Neural cell (in vitro differentiated cells): ENCODE measurements at regions not wholly inside any gene's neighbourhood (a gene's known extent, or its start where the extent isn't known, plus 50 kb on each side); places are given as distances from the start of the nearest gene placed in this dataset.

ENCODE experiments used
- H2AFZ ChIP-seq: fragments of 200-600, 300-800 bp; sonication (generic), shearing (Covaris generic); 2 replicates; pipeline ENCODE4 v1.6.0; 2014; ENCODE audit warnings: low read depth, mild to moderate bottlenecking, antibody characterized with exemption, low read length, moderate library complexity
- H3F3A ChIP-seq: fragments of 200-600 bp; shearing (Covaris generic); 2 replicates; pipeline ENCODE4 v1.6.1; 2016; ENCODE audit warnings: mild to moderate bottlenecking, moderate library complexity, mixed read lengths, antibody characterized with exemption, low read length; ENCODE audit not compliant: insufficient read depth, poor library complexity, severe bottlenecking
- H3K27ac ChIP-seq: fragments of 200-600, 300-800 bp; sonication (generic), shearing (Covaris generic); 2 replicates; pipeline ENCODE4 v1.5.1; 2014; ENCODE audit warnings: mild to moderate bottlenecking, low read length, moderate library complexity
- H3K27me3 ChIP-seq: fragments of 300-800, 200-600 bp; sonication (generic), shearing (Covaris generic); 2 replicates; pipeline ENCODE4 v1.6.0; 2014; ENCODE audit warnings: mild to moderate bottlenecking, low read depth, low read length, moderate library complexity; ENCODE audit not compliant: insufficient read depth
- H3K36me3 ChIP-seq: fragments of 300-800, 200-600 bp; sonication (generic), shearing (Covaris generic); 2 replicates; pipeline ENCODE4 v1.5.1; 2014; ENCODE audit warnings: mild to moderate bottlenecking, antibody characterized with exemption, low read length, moderate library complexity; ENCODE audit not compliant: insufficient read depth
- H3K4me2 ChIP-seq: fragments of 300-800, 200-600 bp; sonication (generic), shearing (Covaris generic); 2 replicates; pipeline ENCODE4 v1.6.0; 2014; ENCODE audit warnings: mild to moderate bottlenecking, low read length
- H3K4me3 ChIP-seq: fragments of 300-800, 200-600 bp; sonication (generic), shearing (Covaris generic); 2 replicates; pipeline ENCODE4 v1.5.1; 2014; ENCODE audit warnings: mild to moderate bottlenecking, low read length, moderate library complexity
- H3K79me2 ChIP-seq: fragments of 200-600 bp; shearing (Covaris generic); replicated peaks from 2 replicates; pipeline ENCODE4 v1.6.0; 2014; ENCODE audit warnings: mild to moderate bottlenecking, low read length, moderate library complexity; ENCODE audit not compliant: insufficient read depth
- H3K9ac ChIP-seq: fragments of 300-800, 200-600 bp; sonication (generic), shearing (Covaris generic); 2 replicates; pipeline ENCODE4 v1.6.1; 2016; ENCODE audit warnings: mild to moderate bottlenecking, low read length, mixed read lengths
- H3K9me2 ChIP-seq: fragments of 200-600 bp; shearing (Covaris generic); 2 replicates; pipeline ENCODE4 v1.6.1; 2016; ENCODE audit warnings: mild to moderate bottlenecking, low read length, mixed read lengths; ENCODE audit not compliant: insufficient read depth
- H3K9me3 ChIP-seq: fragments of 200-600, 300-800 bp; sonication (generic), shearing (Covaris generic); 2 replicates; pipeline ENCODE4 v1.6.1; 2016; ENCODE audit warnings: mild to moderate bottlenecking, mixed run types, low read length, moderate library complexity, mixed read lengths
- H4K20me1 ChIP-seq: fragments of 200-600 bp; shearing (Covaris generic); 2 replicates; pipeline ENCODE4 v1.6.1; 2016; ENCODE audit warnings: mild to moderate bottlenecking, mixed run types; ENCODE audit not compliant: insufficient read depth
- EP300 ChIP-seq: fragments of 450-650 bp; conservative IDR thresholded peaks from 2 replicates; pipeline ENCODE4 v1.6.1; 2014; ENCODE audit warnings: antibody characterized with exemption, mild to moderate bottlenecking, moderate library complexity; ENCODE audit not compliant: poor library complexity, severe bottlenecking
- EZH2 ChIP-seq: fragments of 200-600, 300-800 bp; shearing (Covaris generic), sonication (generic); IDR thresholded peaks from 2 replicates; pipeline ENCODE4 v1.6.1; 2014; ENCODE audit warnings: antibody characterized with exemption, low read length, borderline replicate concordance, mild to moderate bottlenecking; ENCODE audit not compliant: insufficient read depth, poor library complexity, severe bottlenecking
- MXI1 ChIP-seq: fragments of 450-650 bp; conservative IDR thresholded peaks from 2 replicates; pipeline ENCODE4 v1.6.1; 2014; ENCODE audit warnings: antibody characterized with exemption, mild to moderate bottlenecking; ENCODE audit not compliant: poor library complexity, severe bottlenecking
- POLR2AphosphoS5 ChIP-seq: IDR thresholded peaks from 2 replicates; pipeline ENCODE4 v1.6.1; 2012
- RAD21 ChIP-seq: fragments of 450-650 bp; conservative IDR thresholded peaks from 2 replicates; pipeline ENCODE4 v1.6.1; 2014; ENCODE audit warnings: antibody characterized with exemption, mild to moderate bottlenecking, moderate library complexity
- SMC3 ChIP-seq: fragments of 450-650 bp; conservative IDR thresholded peaks from 2 replicates; pipeline ENCODE4 v1.6.1; 2014; ENCODE audit warnings: antibody characterized with exemption, mild to moderate bottlenecking, moderate library complexity; ENCODE audit not compliant: poor library complexity
- TAF1 ChIP-seq: IDR thresholded peaks from 2 replicates; pipeline ENCODE4 v1.6.1; 2012; ENCODE audit warnings: low read depth
- TF ChIP-seq, protein P1 (sequence below): IDR thresholded peaks from 2 replicates; pipeline ENCODE4 v1.6.1; 2012; ENCODE audit warnings: borderline replicate concordance
- TF ChIP-seq, protein P2 (sequence below): fragments of 450-650 bp; IDR thresholded peaks from 2 replicates; pipeline ENCODE4 v1.5.1; 2014; ENCODE audit warnings: antibody characterized with exemption, mild to moderate bottlenecking, moderate library complexity; ENCODE audit not compliant: poor library complexity, severe bottlenecking

DNA sequence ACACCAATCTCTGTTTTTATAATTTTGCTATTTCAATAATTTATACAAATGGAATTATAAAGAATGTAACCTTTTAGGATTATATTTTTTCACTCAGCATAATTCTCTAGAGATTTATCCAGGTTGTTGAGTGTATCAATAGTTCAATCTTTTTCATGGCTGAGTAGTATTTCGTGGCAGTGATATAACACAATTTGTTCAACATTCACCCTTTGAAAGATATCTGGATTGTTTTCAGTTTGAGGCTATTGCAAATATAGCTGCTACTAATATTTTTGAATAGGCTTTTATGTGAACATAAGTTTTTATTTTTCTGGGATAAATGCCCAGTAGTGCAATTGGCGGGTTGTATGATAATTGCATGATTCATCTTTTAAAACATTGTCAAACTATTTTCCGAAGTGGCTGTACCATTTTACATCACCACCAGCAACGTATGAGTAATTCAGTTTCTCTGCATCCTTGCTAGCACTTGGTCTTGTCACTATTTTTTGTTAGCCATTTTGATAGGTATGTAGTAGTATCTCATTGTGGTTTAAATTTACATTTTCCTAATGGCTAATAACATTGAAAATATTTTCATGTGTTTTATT is 55.6 kb upstream of the ABCD3 start:
- Histone ChIP-seq H4K20me1 (no peaks in the 10 kb centered on the region), H3F3A (no peaks in the 10 kb centered on the region), H3K4me2 (no peak overlapping the region), H3K79me2 (no peaks in the 10 kb centered on the region), H2AFZ (no peak overlapping the region), H3K9ac (no peak overlapping the region), H3K27me3 (no peaks in the 10 kb centered on the region), H3K36me3 (no peaks in the 10 kb centered on the region), H3K4me3 (no peak overlapping the region), H3K9me3 (no peaks in the 10 kb centered on the region), H3K27ac (no peak overlapping the region), H3K9me2 (no peaks in the 10 kb centered on the region)
- TF ChIP-seq TAF1, result no peak
- TF ChIP-seq MXI1, result no peak
- TF ChIP-seq SMC3, result no peak
- TF ChIP-seq EP300, result no peak
- no peak for TF ChIP-seq POLR2AphosphoS5
- no peak for TF ChIP-seq RAD21
- TF ChIP-seq, protein P1, sequence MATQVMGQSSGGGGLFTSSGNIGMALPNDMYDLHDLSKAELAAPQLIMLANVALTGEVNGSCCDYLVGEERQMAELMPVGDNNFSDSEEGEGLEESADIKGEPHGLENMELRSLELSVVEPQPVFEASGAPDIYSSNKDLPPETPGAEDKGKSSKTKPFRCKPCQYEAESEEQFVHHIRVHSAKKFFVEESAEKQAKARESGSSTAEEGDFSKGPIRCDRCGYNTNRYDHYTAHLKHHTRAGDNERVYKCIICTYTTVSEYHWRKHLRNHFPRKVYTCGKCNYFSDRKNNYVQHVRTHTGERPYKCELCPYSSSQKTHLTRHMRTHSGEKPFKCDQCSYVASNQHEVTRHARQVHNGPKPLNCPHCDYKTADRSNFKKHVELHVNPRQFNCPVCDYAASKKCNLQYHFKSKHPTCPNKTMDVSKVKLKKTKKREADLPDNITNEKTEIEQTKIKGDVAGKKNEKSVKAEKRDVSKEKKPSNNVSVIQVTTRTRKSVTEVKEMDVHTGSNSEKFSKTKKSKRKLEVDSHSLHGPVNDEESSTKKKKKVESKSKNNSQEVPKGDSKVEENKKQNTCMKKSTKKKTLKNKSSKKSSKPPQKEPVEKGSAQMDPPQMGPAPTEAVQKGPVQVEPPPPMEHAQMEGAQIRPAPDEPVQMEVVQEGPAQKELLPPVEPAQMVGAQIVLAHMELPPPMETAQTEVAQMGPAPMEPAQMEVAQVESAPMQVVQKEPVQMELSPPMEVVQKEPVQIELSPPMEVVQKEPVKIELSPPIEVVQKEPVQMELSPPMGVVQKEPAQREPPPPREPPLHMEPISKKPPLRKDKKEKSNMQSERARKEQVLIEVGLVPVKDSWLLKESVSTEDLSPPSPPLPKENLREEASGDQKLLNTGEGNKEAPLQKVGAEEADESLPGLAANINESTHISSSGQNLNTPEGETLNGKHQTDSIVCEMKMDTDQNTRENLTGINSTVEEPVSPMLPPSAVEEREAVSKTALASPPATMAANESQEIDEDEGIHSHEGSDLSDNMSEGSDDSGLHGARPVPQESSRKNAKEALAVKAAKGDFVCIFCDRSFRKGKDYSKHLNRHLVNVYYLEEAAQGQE, result no peak
- TF ChIP-seq, protein P2, sequence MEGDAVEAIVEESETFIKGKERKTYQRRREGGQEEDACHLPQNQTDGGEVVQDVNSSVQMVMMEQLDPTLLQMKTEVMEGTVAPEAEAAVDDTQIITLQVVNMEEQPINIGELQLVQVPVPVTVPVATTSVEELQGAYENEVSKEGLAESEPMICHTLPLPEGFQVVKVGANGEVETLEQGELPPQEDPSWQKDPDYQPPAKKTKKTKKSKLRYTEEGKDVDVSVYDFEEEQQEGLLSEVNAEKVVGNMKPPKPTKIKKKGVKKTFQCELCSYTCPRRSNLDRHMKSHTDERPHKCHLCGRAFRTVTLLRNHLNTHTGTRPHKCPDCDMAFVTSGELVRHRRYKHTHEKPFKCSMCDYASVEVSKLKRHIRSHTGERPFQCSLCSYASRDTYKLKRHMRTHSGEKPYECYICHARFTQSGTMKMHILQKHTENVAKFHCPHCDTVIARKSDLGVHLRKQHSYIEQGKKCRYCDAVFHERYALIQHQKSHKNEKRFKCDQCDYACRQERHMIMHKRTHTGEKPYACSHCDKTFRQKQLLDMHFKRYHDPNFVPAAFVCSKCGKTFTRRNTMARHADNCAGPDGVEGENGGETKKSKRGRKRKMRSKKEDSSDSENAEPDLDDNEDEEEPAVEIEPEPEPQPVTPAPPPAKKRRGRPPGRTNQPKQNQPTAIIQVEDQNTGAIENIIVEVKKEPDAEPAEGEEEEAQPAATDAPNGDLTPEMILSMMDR, result no peak
- TF ChIP-seq EZH2, result no peak

DNA sequence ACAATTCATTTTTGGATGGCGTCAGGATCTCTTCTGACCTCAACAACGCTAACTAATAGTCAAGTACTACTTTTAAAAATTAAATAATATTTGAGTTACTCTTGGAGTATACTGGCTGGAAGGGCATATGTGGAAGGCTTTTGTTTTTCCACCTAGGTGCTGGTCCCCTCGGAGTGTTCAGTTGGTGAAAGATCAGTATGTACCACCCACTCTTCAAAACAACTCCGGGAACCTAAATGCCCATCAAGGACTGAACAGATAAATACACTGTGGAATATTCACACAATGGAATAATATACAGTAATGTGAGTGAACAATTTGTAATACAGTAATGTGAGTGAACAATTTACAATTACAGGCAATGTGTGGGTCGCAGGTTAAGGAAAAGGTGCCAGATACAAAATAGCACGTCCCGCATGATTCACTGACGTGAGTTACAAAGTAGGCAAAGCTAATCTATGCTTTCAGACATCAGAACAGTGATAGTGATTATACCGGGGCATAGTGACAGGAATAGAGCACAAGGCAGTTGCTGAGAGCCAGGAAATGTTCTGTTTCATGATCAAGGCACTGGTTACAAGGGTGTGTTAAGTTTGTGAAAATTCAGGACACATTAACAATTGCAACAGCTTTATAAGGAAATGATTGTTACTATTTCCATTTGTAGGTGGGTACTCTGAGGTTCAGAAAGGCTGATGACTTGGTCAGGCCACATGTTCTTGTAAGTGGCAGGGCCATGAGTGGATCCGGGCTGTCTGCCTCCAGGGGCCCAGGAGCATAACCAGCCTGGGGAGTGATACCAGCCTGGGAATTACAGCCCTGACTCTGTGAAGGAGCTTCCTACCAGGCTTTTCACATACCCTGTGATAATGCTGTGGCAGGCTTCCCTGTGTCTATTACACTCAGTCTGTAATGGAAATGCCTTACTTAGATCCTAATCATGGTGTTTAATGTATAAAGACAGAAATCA is 59.3 kb upstream of the ABCD3 start:
- no peaks in the 10 kb centered on the region for H4K20me1 ChIP-seq
- H3K27me3 ChIP-seq, result no peaks in the 10 kb centered on the region
- H3K79me2 ChIP-seq, result no peaks in the 10 kb centered on the region
- no peak overlapping the region for H3K4me3 ChIP-seq
- no peaks in the 10 kb centered on the region for H3K36me3 ChIP-seq
- H2AFZ ChIP-seq, result no peak overlapping the region
- H3K9ac ChIP-seq, result no peak overlapping the region
- no peaks in the 10 kb centered on the region for H3K9me3 ChIP-seq
- H3K4me2 ChIP-seq, result no peak overlapping the region
- H3K9me2 ChIP-seq, result no peaks in the 10 kb centered on the region
- H3F3A ChIP-seq, result no peaks in the 10 kb centered on the region
- H3K27ac ChIP-seq, result no peak overlapping the region
- TF ChIP-seq EP300, result no peak
- TF ChIP-seq POLR2AphosphoS5, result no peak
- no peak for TF ChIP-seq EZH2
- no peak for TF ChIP-seq MXI1
- no peak for TF ChIP-seq TAF1
- TF ChIP-seq RAD21, result no peak
- TF ChIP-seq, protein P1, result no peak
- TF ChIP-seq, protein P2, result no peak
